Left lung (tissue), 4 donors: ENCODE measurements at regions not wholly inside any gene's neighbourhood (a gene's known extent, or its start where the extent isn't known, plus 50 kb on each side); places are given as distances from the start of the nearest gene placed in this dataset.

ENCODE experiments used
- ATAC-seq: fragments of 200-7000 bp; cut with Tn5 transposase; one replicate; pipeline ENCODE4 v1.9.1; 2020; ENCODE audit warnings: moderate library complexity
- DNase-seq, 4 donors: peaks; one replicate each; pipeline ENCODE4 v3.0.0-alpha.2; 2013 to 2020
- H3K27ac ChIP-seq, 2 donors: fragments of 200-600 bp; sonication (generic) in 1 of 2; one replicate each; pipeline versions ENCODE4 v1.5.0 to v1.8.0; 2020 to 2021
- H3K27me3 ChIP-seq, 2 donors: fragments of 200-600 bp; sonication (generic) in 1 of 2; one replicate each; pipeline versions ENCODE4 v1.5.0 to v1.8.0; 2020 to 2021
- H3K36me3 ChIP-seq, 2 donors: fragments of 200-600 bp; sonication (generic) in 1 of 2; one replicate each; pipeline versions ENCODE4 v1.5.0 to v1.8.0; 2020 to 2021
- H3K4me1 ChIP-seq, 2 donors: fragments of 200-600 bp; one replicate each; pipeline ENCODE4 v1.8.0; 2021
- H3K4me3 ChIP-seq, 2 donors: fragments of 200-600 bp; sonication (generic) in 1 of 2; one replicate each; pipeline versions ENCODE4 v1.5.0 to v1.8.0; 2020 to 2021; ENCODE audit warnings: mild to moderate bottlenecking in 1 of 2
- H3K9me3 ChIP-seq, 2 donors: fragments of 200-600 bp; sonication (generic) in 1 of 2; one replicate each; pipeline versions ENCODE4 v1.5.0 to v1.8.0; 2020 to 2021
- intact Hi-C, 2 donors: fragments of 100-400 bp; cut with DNase I; formaldehyde crosslinking; loops; one replicate each; pipeline versions ENCODE4 v1.11.2 to v1.14.2; 2022
- TF ChIP-seq, protein P1 (sequence below), 2 donors: fragments of 200-600 bp; sonication (generic) in 1 of 2; IDR thresholded peaks; one replicate each; pipeline versions ENCODE4 v1.5.0 to v1.8.0; 2021; ENCODE audit warnings: antibody characterized with exemption in 2 of 2
- donor health status: DM: no; HTN: yes; CAD: no.
- donor health status: DM: no; HTN: no; CAD: no.

DNA sequence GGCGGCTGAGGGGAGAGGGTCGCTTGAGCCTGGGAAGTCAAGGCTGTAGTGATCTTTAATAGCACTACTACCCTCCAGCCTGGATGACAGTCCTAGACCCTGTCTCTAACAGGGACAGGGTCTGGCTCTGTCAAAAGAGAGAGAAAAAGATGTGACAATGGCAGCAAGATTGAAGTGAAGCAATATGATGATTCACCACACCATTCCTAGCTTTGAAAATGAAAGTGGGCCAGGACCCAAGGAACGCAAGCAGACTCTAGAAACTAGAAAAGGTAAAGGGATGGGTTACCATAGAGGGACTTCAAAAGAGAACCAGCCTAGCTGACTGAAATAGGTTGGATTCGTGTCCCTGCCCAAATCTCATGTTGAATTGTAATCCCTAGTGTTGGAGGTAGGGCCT lies 426.9 kb downstream of the HTR1B start:
- intact Hi-C loops: no loop called here
- peaks cover 0 to 34% of the 10 kb centered on the region in 2 donors for H3K9me3 ChIP-seq
- DNase-seq: no peak
- TF ChIP-seq, protein P1, sequence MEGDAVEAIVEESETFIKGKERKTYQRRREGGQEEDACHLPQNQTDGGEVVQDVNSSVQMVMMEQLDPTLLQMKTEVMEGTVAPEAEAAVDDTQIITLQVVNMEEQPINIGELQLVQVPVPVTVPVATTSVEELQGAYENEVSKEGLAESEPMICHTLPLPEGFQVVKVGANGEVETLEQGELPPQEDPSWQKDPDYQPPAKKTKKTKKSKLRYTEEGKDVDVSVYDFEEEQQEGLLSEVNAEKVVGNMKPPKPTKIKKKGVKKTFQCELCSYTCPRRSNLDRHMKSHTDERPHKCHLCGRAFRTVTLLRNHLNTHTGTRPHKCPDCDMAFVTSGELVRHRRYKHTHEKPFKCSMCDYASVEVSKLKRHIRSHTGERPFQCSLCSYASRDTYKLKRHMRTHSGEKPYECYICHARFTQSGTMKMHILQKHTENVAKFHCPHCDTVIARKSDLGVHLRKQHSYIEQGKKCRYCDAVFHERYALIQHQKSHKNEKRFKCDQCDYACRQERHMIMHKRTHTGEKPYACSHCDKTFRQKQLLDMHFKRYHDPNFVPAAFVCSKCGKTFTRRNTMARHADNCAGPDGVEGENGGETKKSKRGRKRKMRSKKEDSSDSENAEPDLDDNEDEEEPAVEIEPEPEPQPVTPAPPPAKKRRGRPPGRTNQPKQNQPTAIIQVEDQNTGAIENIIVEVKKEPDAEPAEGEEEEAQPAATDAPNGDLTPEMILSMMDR (IDR thresholded peaks at IDR 0.05): no peak
- no peak overlapping the region for H3K27ac ChIP-seq
- no peaks in the 10 kb centered on the region for H3K27me3 ChIP-seq
- H3K4me3 ChIP-seq: no peak overlapping the region
- ATAC-seq: no peak
- no peaks in the 10 kb centered on the region for H3K4me1 ChIP-seq
- H3K36me3 ChIP-seq: no peaks in the 10 kb centered on the region

DNA sequence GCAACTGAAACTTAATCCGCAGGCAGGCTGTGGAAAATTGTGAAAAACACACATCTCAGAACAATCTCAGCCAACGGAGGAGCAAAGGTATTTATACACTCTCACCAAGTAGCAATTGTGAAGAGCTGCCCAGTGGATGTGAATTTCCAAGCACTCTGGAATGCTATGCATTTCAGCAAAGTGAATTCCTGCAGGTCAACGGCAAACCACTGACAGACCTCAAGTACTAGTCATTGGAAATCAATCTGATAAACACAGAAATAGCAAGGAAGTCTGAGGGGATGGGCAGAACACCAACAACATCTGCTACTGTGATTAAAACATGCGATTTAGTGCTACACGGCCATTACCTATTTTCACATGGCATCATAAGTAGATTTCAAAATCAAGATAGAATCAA lies 429.1 kb downstream of the HTR1B start:
- DNase-seq (no peak), ATAC-seq (no peak)
- Histone ChIP-seq H3K27me3 (no peaks in the 10 kb centered on the region), H3K9me3 (peaks cover 0 to 30% of the 10 kb centered on the region in 2 donors), H3K4me1 (no peaks in the 10 kb centered on the region), H3K4me3 (no peak overlapping the region), H3K27ac (no peak overlapping the region), H3K36me3 (no peaks in the 10 kb centered on the region)
- TF ChIP-seq, protein P1 (IDR thresholded peaks at IDR 0.05): no peak
- intact Hi-C loops: no loop called here

DNA sequence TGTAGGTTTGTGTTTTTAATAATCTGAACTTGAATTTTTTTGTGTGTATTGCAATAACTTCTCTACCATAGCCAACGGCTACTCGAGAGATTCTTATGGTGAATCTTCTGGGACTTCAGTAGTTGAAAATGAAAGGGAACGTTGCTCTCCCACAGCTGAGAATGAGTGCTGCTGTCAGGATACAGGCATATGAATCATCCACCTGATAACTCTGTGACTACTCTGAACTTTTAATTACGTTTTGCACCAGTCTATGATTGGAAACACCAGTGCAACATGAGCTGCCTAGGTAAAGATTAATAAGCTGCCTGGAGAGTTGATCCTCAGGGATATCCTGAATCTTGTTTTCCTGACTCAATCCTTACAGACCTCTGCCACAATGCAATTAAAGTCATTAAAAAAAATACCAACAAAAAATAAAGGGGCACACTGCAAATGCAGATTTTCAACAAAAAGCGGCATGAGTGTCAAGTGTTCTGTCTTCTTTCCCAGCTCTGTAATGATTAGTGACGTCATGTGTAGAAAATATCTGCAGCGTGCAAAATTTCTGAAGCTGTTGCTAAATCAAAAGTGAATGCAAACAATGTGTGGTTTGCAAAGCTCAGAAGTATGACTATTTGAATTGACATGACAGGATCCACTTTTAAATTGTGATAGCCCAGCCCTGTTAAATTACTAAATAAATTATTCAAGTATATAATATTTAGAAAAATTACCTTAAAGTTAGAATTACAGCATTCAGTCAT lies 432.2 kb downstream of the HTR1B start:
- Histone ChIP-seq H3K27me3 (no peaks in the 10 kb centered on the region), H3K9me3 (peaks cover 0 to 2% of the 10 kb centered on the region in 2 donors), H3K36me3 (no peaks in the 10 kb centered on the region), H3K4me3 (no peak overlapping the region), H3K27ac (no peak overlapping the region), H3K4me1 (no peaks in the 10 kb centered on the region)
- ATAC-seq: no peak
- intact Hi-C loops: no loop called here
- DNase-seq: no peak
- TF ChIP-seq, protein P1 (IDR thresholded peaks at IDR 0.05): no peak

DNA sequence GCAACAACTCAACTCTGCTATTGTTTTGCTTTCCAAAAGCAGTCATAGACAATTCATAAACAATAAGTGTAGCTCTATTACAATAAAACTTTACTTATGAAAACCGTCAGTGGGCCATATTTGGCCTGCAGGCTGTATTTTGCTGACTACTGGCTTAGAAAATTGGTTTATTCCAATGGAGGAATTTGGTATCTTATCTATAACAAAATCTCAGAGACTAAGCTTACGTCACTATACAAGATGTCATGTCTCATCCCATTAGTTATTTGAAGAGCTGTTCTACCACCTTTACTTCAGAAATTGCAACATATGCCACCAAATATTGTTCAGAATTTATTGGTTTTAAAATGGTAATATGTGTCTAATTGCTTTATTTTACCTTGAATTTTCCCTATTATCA lies 436.9 kb downstream of the HTR1B start:
- Histone ChIP-seq H3K36me3 (no peaks in the 10 kb centered on the region), H3K4me3 (no peak overlapping the region), H3K9me3 (no peaks in the 10 kb centered on the region), H3K4me1 (no peaks in the 10 kb centered on the region), H3K27me3 (no peaks in the 10 kb centered on the region), H3K27ac (no peak overlapping the region)
- no peak for DNase-seq
- no peak for ATAC-seq
- TF ChIP-seq, protein P1 (IDR thresholded peaks at IDR 0.05): no peak
- intact Hi-C loops: no loop called here

DNA sequence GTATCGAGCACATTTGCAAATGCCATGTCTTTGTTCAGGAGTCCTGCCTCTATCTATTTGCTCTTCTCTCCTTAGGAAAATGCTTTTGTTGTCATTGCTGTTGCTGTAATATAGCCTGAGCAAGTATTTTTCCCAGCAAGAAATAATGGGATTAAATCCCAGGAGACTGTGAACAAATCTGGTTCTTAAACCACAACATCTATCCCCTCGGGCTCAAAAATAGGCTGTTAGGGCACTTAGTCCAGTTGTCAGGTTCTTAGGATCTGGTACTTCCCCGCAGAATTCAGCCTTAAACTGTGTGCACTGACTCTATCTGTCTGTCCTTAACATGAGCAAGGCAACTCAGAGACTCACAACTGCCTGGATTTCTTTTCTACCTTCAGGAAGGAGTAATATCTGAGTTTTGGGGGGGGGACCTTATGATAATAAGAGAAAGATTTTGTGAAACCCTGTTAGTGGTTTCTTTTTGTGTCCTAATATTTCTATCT lies 437.5 kb downstream of the HTR1B start:
- H3K9me3 ChIP-seq: no peaks in the 10 kb centered on the region
- H3K27ac ChIP-seq: no peak overlapping the region
- intact Hi-C loops: no loop called here
- no peaks in the 10 kb centered on the region for H3K27me3 ChIP-seq
- no peak overlapping the region for H3K4me3 ChIP-seq
- H3K4me1 ChIP-seq: no peaks in the 10 kb centered on the region
- DNase-seq: no peak
- H3K36me3 ChIP-seq: no peaks in the 10 kb centered on the region
- ATAC-seq: no peak
- TF ChIP-seq, protein P1 (IDR thresholded peaks at IDR 0.05): no peak
